ACC112 (cell line): ENCODE measurements at regions not wholly inside any gene's neighbourhood (a gene's known extent, or its start where the extent isn't known, plus 50 kb on each side); places are given as distances from the start of the nearest gene placed in this dataset.
"Not testable (repeated sequence)": the region's sequence is repeated elsewhere in the genome, so short reads cannot be mapped to it uniquely, and the experiment has no call there.

Experiments used
- H2AFZ ChIP-seq: fragments of 200-600 bp; sonication (generic); one replicate; pipeline ENCODE4 v1.6.0; 2017; ENCODE audit warnings: antibody characterized with exemption, low read length; ENCODE audit not compliant: unreplicated experiment
- H3K27ac ChIP-seq: fragments of 200-600 bp; sonication (generic); 2 replicates; pipeline ENCODE4 v1.5.1; 2014; ENCODE audit warnings: low read depth, mild to moderate bottlenecking, antibody characterized with exemption, low read length, moderate library complexity
- H3K27me3 ChIP-seq: fragments of 200-600 bp; sonication (generic); 2 replicates; pipeline ENCODE4 v1.6.1; 2014; ENCODE audit warnings: mild to moderate bottlenecking, antibody characterized with exemption, low read length, moderate library complexity, mixed read lengths; ENCODE audit not compliant: insufficient read depth
- H3K36me3 ChIP-seq: fragments of 200-600 bp; sonication (generic); 2 replicates; pipeline ENCODE4 v1.6.1; 2016; ENCODE audit warnings: mild to moderate bottlenecking, antibody characterized with exemption, low read length, moderate library complexity, mixed read lengths; ENCODE audit not compliant: insufficient read depth
- H3K4me1 ChIP-seq: fragments of 200-600 bp; sonication (generic); one replicate; pipeline ENCODE4 v1.6.1; 2016; ENCODE audit warnings: low read length, mixed read lengths; ENCODE audit not compliant: insufficient read depth, unreplicated experiment, control insufficient read depth
- H3K4me3 ChIP-seq: fragments of 200-600 bp; sonication (generic); 2 replicates; pipeline ENCODE4 v1.5.1; 2014; ENCODE audit warnings: mild to moderate bottlenecking, low read depth, low read length
- H3K79me2 ChIP-seq: fragments of 200-600 bp; sonication (generic); one replicate; pipeline ENCODE4 v1.6.0; 2016; ENCODE audit warnings: low read length; ENCODE audit not compliant: control insufficient read depth, unreplicated experiment, insufficient read depth

DNA sequence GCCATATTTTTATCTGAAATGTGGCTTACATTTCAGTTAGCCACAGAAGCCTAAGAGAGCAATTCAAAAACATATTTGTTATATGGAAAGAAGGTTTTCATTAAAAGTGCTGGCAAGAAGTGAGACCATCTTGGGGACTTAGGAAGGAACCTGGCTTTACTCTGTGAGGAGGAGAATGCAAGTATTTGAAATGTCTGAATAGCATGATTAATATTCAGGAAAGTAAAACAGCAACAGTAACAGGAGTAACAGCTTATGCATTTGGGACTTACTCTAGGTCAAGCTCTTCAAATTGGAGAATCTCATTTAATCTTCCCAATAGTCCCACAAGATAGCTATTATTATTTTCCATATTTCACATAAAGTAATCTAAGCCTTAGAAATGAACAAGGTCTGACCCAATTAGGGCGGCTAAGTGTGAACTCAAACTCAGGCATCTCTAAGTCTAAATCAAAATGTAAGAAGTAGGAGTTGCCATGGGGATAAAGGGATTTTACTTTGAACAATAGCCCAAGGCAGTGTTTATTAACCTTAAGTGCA is 816.5 kb downstream of the BCKDHB start:
- H3K79me2 ChIP-seq, result no peaks in the 10 kb centered on the region

DNA sequence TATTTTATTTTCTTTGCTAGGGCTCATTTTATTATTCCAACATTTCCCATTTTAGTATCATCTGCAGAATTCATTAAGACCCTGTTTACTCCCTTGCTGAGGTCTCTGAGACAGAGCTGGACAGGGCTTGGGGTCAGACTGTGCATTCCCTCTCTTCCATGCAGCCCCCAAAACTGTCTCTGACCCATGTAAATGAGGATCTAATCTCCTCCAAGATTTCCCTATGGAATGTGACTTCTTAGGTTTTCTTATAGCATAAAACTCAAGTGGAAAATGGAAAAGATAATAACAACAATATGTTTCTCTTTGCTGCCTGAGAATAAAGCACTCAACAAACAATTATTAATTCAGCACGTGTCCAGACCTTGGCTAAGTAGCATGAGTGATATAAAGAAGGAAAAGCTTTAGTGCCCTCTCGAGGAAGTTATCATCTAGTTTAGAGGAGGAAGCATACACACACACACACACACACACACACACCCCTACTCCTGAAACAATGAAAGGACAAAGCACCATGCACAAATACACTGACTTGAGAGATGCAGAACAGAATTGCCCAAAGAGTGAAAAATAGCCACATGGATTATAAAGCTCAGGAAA is 815.5 kb downstream of the BCKDHB start:
- Histone ChIP-seq H3K36me3 (no peaks in the 10 kb centered on the region), H3K27me3 (no peaks in the 10 kb centered on the region), H3K27ac (no peak overlapping the region), H2AFZ (no peak overlapping the region), H3K79me2 (no peaks in the 10 kb centered on the region), H3K4me3 (no peak overlapping the region), H3K4me1 (no peaks in the 10 kb centered on the region)

More for the DNA sequence above, 816.5 kb downstream of the BCKDHB start:
- no peak overlapping the region for H3K4me3 ChIP-seq
- H3K4me1 ChIP-seq, result no peaks in the 10 kb centered on the region
- no peak overlapping the region for H2AFZ ChIP-seq
- H3K36me3 ChIP-seq, result no peaks in the 10 kb centered on the region
- H3K27ac ChIP-seq, result no peak overlapping the region
- no peaks in the 10 kb centered on the region for H3K27me3 ChIP-seq

DNA sequence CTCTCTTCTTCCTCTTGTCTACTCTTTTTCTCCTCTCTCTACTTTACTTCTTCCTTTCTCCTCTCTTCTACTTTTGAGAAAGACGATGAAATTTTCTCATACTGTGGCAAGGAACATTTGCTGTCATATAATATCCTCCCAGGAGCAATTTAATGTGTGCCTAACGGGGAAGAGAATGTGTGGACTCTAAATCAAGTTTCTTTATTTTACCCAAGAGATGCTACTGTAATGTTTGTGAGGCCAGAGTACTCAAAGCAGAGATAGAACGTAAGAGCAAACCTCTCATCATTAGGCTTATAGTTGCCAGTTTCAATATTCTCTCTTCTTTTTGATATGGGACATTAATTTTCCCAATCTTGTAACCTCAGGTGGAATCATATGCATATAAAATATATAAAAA is 801.4 kb downstream of the BCKDHB start:
- Histone ChIP-seq H3K79me2 (no peaks in the 10 kb centered on the region), H2AFZ (no peak overlapping the region), H3K27me3 (no peaks in the 10 kb centered on the region), H3K27ac (no peak overlapping the region), H3K4me3 (no peak overlapping the region), H3K4me1 (no peaks in the 10 kb centered on the region), H3K36me3 (no peaks in the 10 kb centered on the region)

DNA sequence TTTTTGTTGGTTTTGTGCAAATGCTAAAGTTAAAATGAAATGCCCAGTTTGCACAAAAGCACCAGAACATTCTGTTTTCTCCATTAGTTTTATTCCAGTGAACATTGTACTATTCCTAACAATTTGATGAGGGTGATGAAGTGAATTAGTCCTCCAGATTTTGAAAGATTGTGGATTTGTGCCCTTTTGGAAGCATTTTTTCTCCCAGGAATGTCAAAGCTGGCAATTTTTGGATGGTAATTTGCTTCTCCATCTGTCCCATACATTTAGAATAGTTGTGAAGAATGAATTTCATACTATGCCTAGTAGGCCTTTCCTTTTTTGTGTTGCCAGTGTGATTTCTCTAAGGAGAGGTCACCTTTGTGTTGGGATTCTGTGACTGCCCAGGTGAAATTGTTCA is 797.2 kb downstream of the BCKDHB start:
- no peak overlapping the region for H2AFZ ChIP-seq
- H3K27me3 ChIP-seq, result no peaks in the 10 kb centered on the region
- no peaks in the 10 kb centered on the region for H3K4me1 ChIP-seq
- H3K79me2 ChIP-seq, result no peaks in the 10 kb centered on the region
- no peaks in the 10 kb centered on the region for H3K36me3 ChIP-seq
- H3K27ac ChIP-seq, result no peak overlapping the region
- H3K4me3 ChIP-seq, result no peak overlapping the region

DNA sequence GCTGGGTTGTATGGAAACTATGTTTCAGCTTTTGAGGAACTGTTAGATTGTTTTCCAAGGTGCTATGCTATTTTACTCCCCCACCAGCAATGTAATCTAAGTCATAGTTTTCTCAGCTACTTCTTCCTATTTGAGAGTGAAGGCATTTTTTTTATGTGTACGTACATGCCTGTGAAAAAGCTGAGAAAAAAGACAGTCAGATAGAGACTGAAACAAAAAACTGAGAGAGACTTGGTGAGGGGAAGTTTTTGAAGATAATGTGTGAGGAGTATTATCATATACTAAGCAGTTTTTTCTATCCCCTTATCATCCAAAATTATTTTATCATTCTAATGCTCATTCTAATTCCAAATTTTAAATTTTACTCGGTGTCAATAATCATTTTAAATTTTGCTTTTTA is 780.0 kb downstream of the BCKDHB start:
- Histone ChIP-seq H3K27me3 (no peaks in the 10 kb centered on the region), H2AFZ (no peak overlapping the region), H3K4me1 (no peaks in the 10 kb centered on the region), H3K79me2 (no peaks in the 10 kb centered on the region), H3K36me3 (no peaks in the 10 kb centered on the region), H3K4me3 (no peak overlapping the region), H3K27ac (no peak overlapping the region)

DNA sequence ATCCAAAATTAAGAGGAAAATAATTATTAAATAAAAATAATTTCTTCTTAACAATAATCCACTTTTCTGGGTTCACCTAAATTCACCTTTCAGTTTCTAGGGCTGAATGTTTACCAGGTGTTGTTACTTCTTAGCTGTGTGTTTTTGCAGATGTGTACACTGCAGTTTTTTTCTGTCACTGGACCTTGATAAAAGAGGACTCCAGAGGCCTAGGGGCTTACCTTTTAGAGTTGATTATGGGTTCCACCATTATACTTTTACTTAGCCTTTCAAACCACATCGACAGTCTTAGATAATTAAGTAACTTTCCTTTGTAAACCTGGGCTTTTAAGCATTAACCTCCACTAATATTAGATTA is 766.5 kb downstream of the BCKDHB start:
- Histone ChIP-seq H3K27me3 (no peaks in the 10 kb centered on the region), H3K27ac (no peak overlapping the region), H3K4me3 (no peak overlapping the region), H2AFZ (no peak overlapping the region), H3K4me1 (peaks cover 6% of the 10 kb centered on the region), H3K36me3 (no peaks in the 10 kb centered on the region), H3K79me2 (no peaks in the 10 kb centered on the region)

DNA sequence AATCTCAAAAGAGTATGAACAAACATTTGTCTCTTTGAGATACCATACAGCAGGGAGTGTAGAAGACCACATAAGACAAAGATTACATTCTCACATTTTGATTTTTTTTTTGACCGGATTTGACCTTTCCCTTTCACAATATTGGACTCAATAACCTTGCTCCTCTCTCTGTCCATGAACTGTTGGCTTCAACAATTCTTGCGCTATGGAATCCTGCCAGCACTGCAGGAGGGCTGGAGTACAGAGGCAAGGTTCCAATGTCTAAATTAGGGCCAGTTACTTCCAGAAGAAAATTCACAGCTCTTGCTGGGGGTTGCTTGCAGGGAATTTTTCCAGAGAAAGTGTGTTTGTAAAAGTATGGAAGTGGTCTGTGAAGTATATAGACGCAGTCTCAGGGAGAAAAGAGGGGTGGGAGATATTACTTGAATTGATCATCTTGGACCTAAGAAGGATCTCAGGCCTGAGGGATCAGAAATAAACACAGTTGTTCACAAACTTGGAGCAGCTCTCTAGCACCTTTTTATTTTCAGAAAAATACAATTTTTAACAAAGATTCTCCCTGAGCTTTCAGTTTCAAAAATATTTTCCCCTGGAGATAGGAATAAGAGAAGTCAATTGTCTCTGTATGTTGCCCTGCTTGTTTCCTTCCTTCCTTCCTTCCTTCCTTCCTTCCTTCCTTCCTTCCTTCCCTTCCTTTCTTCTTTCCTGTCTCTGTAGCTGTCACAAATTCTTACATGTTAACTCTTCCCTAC is 765.9 kb downstream of the BCKDHB start:
- H3K4me1 ChIP-seq, result peaks cover 6% of the 10 kb centered on the region
- no peaks in the 10 kb centered on the region for H3K36me3 ChIP-seq
- H3K27me3 ChIP-seq, result no peaks in the 10 kb centered on the region
- H3K79me2 ChIP-seq, result no peaks in the 10 kb centered on the region
- H3K4me3 ChIP-seq, result no peak overlapping the region
- no peak overlapping the region for H3K27ac ChIP-seq
- H2AFZ ChIP-seq, result peak overlapping the region; percentile 48

DNA sequence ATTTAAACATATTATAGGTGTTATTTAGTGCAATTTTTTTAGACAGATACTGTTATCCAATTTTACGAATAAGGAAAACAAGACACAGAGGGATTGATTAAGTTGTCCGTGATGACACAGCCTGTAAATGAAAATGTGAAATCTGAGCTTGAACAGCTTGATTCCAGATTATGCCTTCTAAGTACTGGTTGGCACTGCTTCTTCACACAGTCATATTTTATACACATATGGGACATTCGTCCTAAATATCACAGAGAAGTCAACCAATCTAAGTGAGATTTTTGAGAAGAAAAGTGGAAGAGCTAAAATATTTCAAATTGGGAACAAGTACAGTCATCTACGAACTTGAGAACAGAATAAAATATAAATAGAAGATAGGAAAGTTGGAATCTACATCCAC is 756.3 kb downstream of the BCKDHB start:
- Histone ChIP-seq H2AFZ (peak overlapping the region; percentile 45), H3K79me2 (no peaks in the 10 kb centered on the region), H3K27me3 (no peaks in the 10 kb centered on the region), H3K4me1 (peaks cover 3% of the 10 kb centered on the region), H3K27ac (no peak overlapping the region), H3K36me3 (no peaks in the 10 kb centered on the region), H3K4me3 (no peak overlapping the region)

DNA sequence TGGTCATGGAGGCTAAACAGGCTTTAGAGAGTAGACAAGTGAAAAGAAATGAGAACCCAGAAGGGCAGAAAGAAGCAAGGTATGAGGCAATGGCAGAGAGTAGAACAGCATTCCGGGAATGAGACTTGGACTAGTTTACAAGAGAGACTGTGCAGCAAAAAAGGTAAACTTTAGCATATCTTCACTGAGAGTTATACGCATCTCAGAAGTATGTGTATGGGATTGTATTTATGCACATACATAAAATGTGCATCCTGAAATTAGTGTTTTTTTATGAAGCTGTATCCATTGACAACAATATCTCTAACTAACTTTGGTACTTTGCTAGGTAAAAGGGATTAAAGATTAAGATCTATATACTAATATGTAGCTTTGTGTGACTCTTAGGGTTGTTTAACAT is 753.6 kb downstream of the BCKDHB start:
- peaks cover 3% of the 10 kb centered on the region for H3K4me1 ChIP-seq
- no peak overlapping the region for H3K27ac ChIP-seq
- no peaks in the 10 kb centered on the region for H3K36me3 ChIP-seq
- H2AFZ ChIP-seq, result no peak overlapping the region
- no peaks in the 10 kb centered on the region for H3K79me2 ChIP-seq
- H3K27me3 ChIP-seq, result no peaks in the 10 kb centered on the region
- no peak overlapping the region for H3K4me3 ChIP-seq

DNA sequence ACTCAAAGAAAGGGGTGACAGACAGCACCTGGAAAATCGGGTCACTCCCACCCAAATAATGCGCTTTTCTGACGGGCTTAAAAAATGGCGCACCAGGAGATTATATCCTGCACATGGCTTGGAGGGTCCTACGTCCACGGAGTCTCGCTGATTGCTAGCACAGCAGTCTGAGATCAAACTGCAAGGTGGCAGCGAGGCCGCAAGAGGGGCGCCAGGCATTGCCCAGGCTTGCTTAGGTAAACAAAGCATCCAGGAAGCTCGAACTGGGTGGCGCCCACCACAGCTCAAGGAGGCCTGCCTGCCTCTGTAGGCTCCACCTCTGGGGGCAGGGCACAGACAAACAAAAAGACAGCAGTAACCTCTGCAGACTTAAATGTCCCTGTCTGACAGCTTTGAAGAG is 741.5 kb downstream of the BCKDHB start:
- not testable (repeated sequence) for H3K27ac ChIP-seq, H3K27me3 ChIP-seq, H3K4me1 ChIP-seq, H3K79me2 ChIP-seq, H2AFZ ChIP-seq, H3K36me3 ChIP-seq, H3K4me3 ChIP-seq

DNA sequence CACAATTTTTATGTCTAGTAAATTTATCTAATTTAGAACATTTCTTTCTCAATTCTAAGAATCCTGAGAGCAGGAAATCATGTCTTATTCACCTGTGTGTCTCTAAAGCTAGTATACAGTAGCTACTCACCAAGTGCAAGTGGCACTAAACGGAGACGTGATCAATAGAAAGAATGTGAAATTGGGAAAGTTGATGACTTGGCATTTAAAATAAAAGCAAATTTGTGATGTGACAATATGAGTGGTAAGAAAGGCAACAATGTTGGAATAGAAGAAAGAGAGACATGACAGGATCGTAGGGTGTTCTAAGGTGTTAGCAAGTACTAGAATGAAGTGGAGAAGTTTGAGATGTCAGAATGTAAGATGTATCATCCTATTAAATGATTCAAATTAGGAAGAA is 725.9 kb downstream of the BCKDHB start:
- Histone ChIP-seq H3K79me2 (no peaks in the 10 kb centered on the region), H3K36me3 (no peaks in the 10 kb centered on the region), H3K4me3 (no peak overlapping the region), H3K4me1 (no peaks in the 10 kb centered on the region), H2AFZ (no peak overlapping the region), H3K27ac (no peak overlapping the region), H3K27me3 (no peaks in the 10 kb centered on the region)
